Choroid plexus epithelial cell (primary cell): ENCODE measurements at regions not wholly inside any gene's neighbourhood (a gene's known extent, or its start where the extent isn't known, plus 50 kb on each side); places are given as distances from the start of the nearest gene placed in this dataset.

Experiments
- DNase-seq: peaks from one replicate; pipeline ENCODE4 v3.0.0-alpha.2; 2010; ENCODE audit warnings: low read depth
- H3K4me3 ChIP-seq: 2 replicates; pipeline ENCODE4 v1.5.1; 2011; ENCODE audit warnings: low read depth, mild to moderate bottlenecking, control low read depth, low read length, moderate library complexity
- CTCF ChIP-seq: conservative IDR thresholded peaks from 2 replicates; pipeline ENCODE4 v1.5.1; 2011; ENCODE audit warnings: low read depth, mild to moderate bottlenecking, control low read depth, inconsistent platforms, low read length, moderate library complexity

GRCh38 chr7:156125841-156126730 lies 313.8 kb upstream of the SHH start:
- no peak overlapping the region for H3K4me3 ChIP-seq
- DNase-seq: no peak
- no peak for TF ChIP-seq CTCF

- no peak overlapping the region for H3K4me3 ChIP-seq
- DNase-seq: no peak
- TF ChIP-seq CTCF: no peak
Measured at GRCh38 chr7:156124356-156124755, 312.1 kb upstream of the SHH start.

GRCh38 chr7:156123362-156123761 lies 311.1 kb upstream of the SHH start:
- no peak for DNase-seq
- TF ChIP-seq CTCF: no peak
- H3K4me3 ChIP-seq: no peak overlapping the region

- no peak overlapping the region for H3K4me3 ChIP-seq
- no peak for TF ChIP-seq CTCF
- DNase-seq: no peak
Measured at GRCh38 chr7:156122752-156123354, 310.6 kb upstream of the SHH start.

- no peak for TF ChIP-seq CTCF
- DNase-seq: no peak
- no peak overlapping the region for H3K4me3 ChIP-seq
Measured at GRCh38 chr7:156121956-156122355, 309.7 kb upstream of the SHH start.

GRCh38 chr7:156121434-156121833 lies 309.2 kb upstream of the SHH start:
- TF ChIP-seq CTCF: no peak
- no peak overlapping the region for H3K4me3 ChIP-seq
- DNase-seq: no peak
